Muscle of arm (tissue), 1 donor: ENCODE measurements at regions not wholly inside any gene's neighbourhood (a gene's known extent, or its start where the extent isn't known, plus 50 kb on each side); places are given as distances from the start of the nearest gene placed in this dataset.

Experiments
- DNase-seq: peaks from one replicate; pipeline ENCODE4 v3.0.0-alpha.2; 2013

GRCh38 chr13:68160466-68160865 is 930.3 kb upstream of the PCDH9 start:
- no peak for DNase-seq

- no peak for DNase-seq
Measured at GRCh38 chr13:68152414-68152813, 922.3 kb upstream of the PCDH9 start.

- no peak for DNase-seq
Measured at GRCh38 chr13:68145852-68146251, 915.7 kb upstream of the PCDH9 start.

- DNase-seq: no peak
Measured at GRCh38 chr13:68128297-68128915, 898.3 kb upstream of the PCDH9 start.

GRCh38 chr13:68125087-68125480 is 894.9 kb upstream of the PCDH9 start:
- no peak for DNase-seq

GRCh38 chr13:68124437-68125086 is 894.4 kb upstream of the PCDH9 start:
- no peak for DNase-seq

- DNase-seq: no peak
Measured at GRCh38 chr13:68110178-68110768, 880.1 kb upstream of the PCDH9 start.

GRCh38 chr13:68107667-68108066 is 877.5 kb upstream of the PCDH9 start:
- DNase-seq: no peak

- DNase-seq: no peak
Measured at GRCh38 chr13:68099631-68100030, 869.5 kb upstream of the PCDH9 start.

- no peak for DNase-seq
Measured at GRCh38 chr13:68081061-68081460, 850.9 kb upstream of the PCDH9 start.

- no peak for DNase-seq
Measured at GRCh38 chr13:68078874-68079273, 848.7 kb upstream of the PCDH9 start.

- DNase-seq: no peak
Measured at GRCh38 chr13:68078469-68078868, 848.3 kb upstream of the PCDH9 start.

GRCh38 chr13:68076046-68076445 is 845.9 kb upstream of the PCDH9 start:
- DNase-seq: no peak

GRCh38 chr13:68066879-68067513 is 836.9 kb upstream of the PCDH9 start:
- no peak for DNase-seq

GRCh38 chr13:68064001-68064770 is 834.0 kb upstream of the PCDH9 start:
- DNase-seq: no peak

- no peak for DNase-seq
Measured at GRCh38 chr13:68063181-68063580, 833.0 kb upstream of the PCDH9 start.

- DNase-seq: no peak
Measured at GRCh38 chr13:68057836-68058235, 827.7 kb upstream of the PCDH9 start.

GRCh38 chr13:68056816-68057710 is 826.9 kb upstream of the PCDH9 start:
- no peak for DNase-seq

GRCh38 chr13:68051910-68052309 is 821.8 kb upstream of the PCDH9 start:
- DNase-seq: no peak

- no peak for DNase-seq
Measured at GRCh38 chr13:68050761-68051160, 820.6 kb upstream of the PCDH9 start.

GRCh38 chr13:68048802-68049359 is 818.7 kb upstream of the PCDH9 start:
- DNase-seq: no peak
